Heart right ventricle (tissue), 16 donors: ENCODE measurements at regions not wholly inside any gene's neighbourhood (a gene's known extent, or its start where the extent isn't known, plus 50 kb on each side); places are given as distances from the start of the nearest gene placed in this dataset.

Experiments
- ATAC-seq, 8 donors: fragments of 200-7000 bp; cut with Tn5 transposase; one replicate each; pipeline ENCODE4 v1.9.1; 2020; ENCODE audit warnings: mild to moderate bottlenecking in 8 of 8, moderate library complexity in 8 of 8, moderate number of reproducible peaks in 1 of 8
- DNase-seq, 2 donors: peaks; one replicate each; pipeline ENCODE4 v3.0.0-alpha.2; 2020
- H3K27ac ChIP-seq, 10 donors: fragments of 200-600 bp; sonication (generic) in 2 of 10; one replicate each; pipeline versions ENCODE4 v1.5.0 to v1.8.0; 2020 to 2022; ENCODE audit warnings: mild to moderate bottlenecking in 3 of 10
- H3K27me3 ChIP-seq, 7 donors: fragments of 200-600 bp; one replicate each; pipeline ENCODE4 v1.8.0; 2021 to 2022; ENCODE audit warnings: mild to moderate bottlenecking in 2 of 7
- H3K36me3 ChIP-seq, 9 donors: fragments of 200-600 bp; sonication (generic) in 1 of 9; one replicate each; pipeline versions ENCODE4 v1.5.0 to v1.8.0; 2020 to 2022; ENCODE audit warnings: mild to moderate bottlenecking in 2 of 9
- H3K4me1 ChIP-seq, 9 donors: fragments of 200-600 bp; sonication (generic) in 1 of 9; one replicate each; pipeline versions ENCODE4 v1.5.0 to v1.8.0; 2020 to 2022; ENCODE audit warnings: mild to moderate bottlenecking in 4 of 9
- H3K4me3 ChIP-seq, 10 donors: fragments of 200-600 bp; sonication (generic) in 2 of 10; one replicate each; pipeline versions ENCODE4 v1.5.0 to v1.8.0; 2020 to 2022; ENCODE audit warnings: mild to moderate bottlenecking in 7 of 10, moderate library complexity in 2 of 10
- H3K9me3 ChIP-seq, 11 donors: fragments of 200-600 bp in 10 of 11; sonication (generic) in 2 of 11; one replicate each; pipeline versions ENCODE4 v1.5.0 to v1.8.0; 2013 to 2022; ENCODE audit warnings: mild to moderate bottlenecking in 2 of 11, control low read depth in 1 of 11, moderate library complexity in 1 of 11
- WGBS, 2 donors: extraction: QIAGEN DNeasy Blood & Tissue Kit; methylation state at CpG; one replicate each; pipeline ENCODE4 v1.1.7; 2013; ENCODE audit warnings: inconsistent platforms in 1 of 2; 5-methylcytosine and 5-hydroxymethylcytosine counted together
- intact Hi-C, 10 donors: fragments of 100-400 bp; cut with DNase I; formaldehyde crosslinking; loops; one replicate each; pipeline versions ENCODE4 v1.11.1 to v1.14.2; 2022
- TF ChIP-seq, protein P1 (sequence below), 9 donors: fragments of 200-600 bp; sonication (generic) in 2 of 9; IDR thresholded peaks; one replicate each; pipeline versions ENCODE4 v1.5.0 to v1.8.0; 2021 to 2022; ENCODE audit warnings: antibody characterized with exemption in 9 of 9, mild to moderate bottlenecking in 5 of 9, moderate library complexity in 1 of 9
- donor health status: Arrhythmogenic right ventricular cardiomyopathy.
- donor health status: ischemic (EF 13 %, LVEDD 7.1; RV severe dilation, severe dysfunction).
- donor health status: healthy with polysubstance abuse.
- donor health status: DM: no; HTN: yes; CAD: no.
- donor health status: DM: no; HTN: no; CAD: no.
- donor health status: ischemic (EF 25% LVEDD 6.9; RV normal size, moderate dysfunction).
- donor health status: ischemic (EF 25% LVEDD 5.7; RV mildly dilated, moderate dysfunction).
- donor health status: healthy.
- donor health status: DM: yes; HTN: yes; CAD: no.
- donor health status: Ischemic cardiomyopathy.
- donor health status: ischemic (EF 35%, LVEDD 5.7; RV mildly dilated, moderate dysfunction).
- donor health status: nonischemic (EF 11% LVEDD 7.7; RV severe dilation, severe dysfunction).
- donor health status: DM: yes; HTN: yes; CAD: no.
- donor health status: PGD.
- donor health status: ischemic (EF 29% LVEDD 5.4; RV normal size, mild dysfunction).
- donor health status: nonischemic (EF 23%, LVEDD 6.1; RV moderate dilation, normal function).

GRCh38 chr15:54820811-54821210 lies 375.9 kb downstream of the RSL24D1 start:
- 84 to 85% methylated on average over 5 of the region's 5 CpGs for WGBS, 2 donors
- Histone ChIP-seq H3K36me3 (no peaks in the 10 kb centered on the region), H3K4me3 (no peak overlapping the region), H3K27ac (peak overlapping the region in 2 of 10 donors; percentile 15 to 58), H3K4me1 (no peaks in the 10 kb centered on the region), H3K9me3 (peaks cover 0 to 29% (median 0%) of the 10 kb centered on the region in 11 donors), H3K27me3 (no peaks in the 10 kb centered on the region)
- ATAC-seq (peak in 3 of 8 donors; percentile 49 to 64 (median 52)), DNase-seq (peak in 1 of 2 donors; percentile 5)
- intact Hi-C loops: no loop called here
- TF ChIP-seq, protein P1, sequence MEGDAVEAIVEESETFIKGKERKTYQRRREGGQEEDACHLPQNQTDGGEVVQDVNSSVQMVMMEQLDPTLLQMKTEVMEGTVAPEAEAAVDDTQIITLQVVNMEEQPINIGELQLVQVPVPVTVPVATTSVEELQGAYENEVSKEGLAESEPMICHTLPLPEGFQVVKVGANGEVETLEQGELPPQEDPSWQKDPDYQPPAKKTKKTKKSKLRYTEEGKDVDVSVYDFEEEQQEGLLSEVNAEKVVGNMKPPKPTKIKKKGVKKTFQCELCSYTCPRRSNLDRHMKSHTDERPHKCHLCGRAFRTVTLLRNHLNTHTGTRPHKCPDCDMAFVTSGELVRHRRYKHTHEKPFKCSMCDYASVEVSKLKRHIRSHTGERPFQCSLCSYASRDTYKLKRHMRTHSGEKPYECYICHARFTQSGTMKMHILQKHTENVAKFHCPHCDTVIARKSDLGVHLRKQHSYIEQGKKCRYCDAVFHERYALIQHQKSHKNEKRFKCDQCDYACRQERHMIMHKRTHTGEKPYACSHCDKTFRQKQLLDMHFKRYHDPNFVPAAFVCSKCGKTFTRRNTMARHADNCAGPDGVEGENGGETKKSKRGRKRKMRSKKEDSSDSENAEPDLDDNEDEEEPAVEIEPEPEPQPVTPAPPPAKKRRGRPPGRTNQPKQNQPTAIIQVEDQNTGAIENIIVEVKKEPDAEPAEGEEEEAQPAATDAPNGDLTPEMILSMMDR (IDR thresholded peaks at IDR 0.05): no peak

DNA sequence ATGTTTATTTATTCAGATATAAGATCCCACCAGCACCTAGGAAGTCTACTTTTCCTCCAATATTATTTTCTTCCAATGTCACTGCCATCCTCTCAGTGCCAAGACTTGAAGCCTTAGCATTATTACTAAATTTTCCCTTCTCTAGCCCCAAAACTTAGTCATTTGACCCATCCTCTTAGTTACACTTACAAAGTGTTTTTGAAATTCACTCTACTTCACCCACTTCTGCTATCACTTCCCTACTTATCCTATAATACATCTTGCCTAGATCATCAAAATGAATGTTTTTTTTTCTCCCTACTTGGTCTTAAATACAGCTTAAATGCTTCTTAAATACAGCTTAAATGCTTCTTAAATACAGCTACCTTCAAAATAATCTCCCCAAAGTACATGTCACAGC lies 376.6 kb downstream of the RSL24D1 start:
- TF ChIP-seq, protein P1 (IDR thresholded peaks at IDR 0.05): no peak
- Histone ChIP-seq H3K27me3 (no peaks in the 10 kb centered on the region), H3K36me3 (no peaks in the 10 kb centered on the region), H3K27ac (peak overlapping the region in 1 of 10 donors; percentile 58), H3K4me1 (no peaks in the 10 kb centered on the region), H3K4me3 (no peak overlapping the region), H3K9me3 (peaks cover 0 to 31% (median 0%) of the 10 kb centered on the region in 11 donors)
- intact Hi-C loops: no loop called here
- DNase-seq (no peak), ATAC-seq (peak in 2 of 8 donors; percentile 40 to 58)

DNA sequence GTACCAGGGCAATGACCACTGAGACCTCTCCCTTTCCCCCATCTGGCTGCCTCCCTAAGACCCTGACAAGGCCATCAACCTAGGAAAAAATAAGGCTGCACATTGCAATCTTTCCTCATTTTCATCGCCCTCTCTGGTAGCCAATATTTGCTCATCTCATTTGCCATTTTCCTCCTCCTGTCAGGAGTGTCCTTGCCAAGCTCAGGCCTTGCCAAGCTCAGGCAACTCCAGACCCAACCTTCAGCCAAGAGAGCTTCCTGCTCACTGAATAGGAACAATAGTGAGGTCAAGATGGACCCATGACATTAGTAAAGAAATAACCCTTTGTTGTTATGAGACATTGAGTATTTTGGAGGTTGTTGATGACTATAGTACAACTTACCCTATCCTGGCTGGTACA lies 380.3 kb downstream of the RSL24D1 start:
- H3K9me3 ChIP-seq: peaks cover 0 to 33% (median 0%) of the 10 kb centered on the region in 11 donors
- H3K4me1 ChIP-seq: no peaks in the 10 kb centered on the region
- DNase-seq (no peak), ATAC-seq (no peak)
- intact Hi-C loops: no loop called here
- TF ChIP-seq, protein P1 (IDR thresholded peaks at IDR 0.05): no peak
- H3K27ac ChIP-seq: no peak overlapping the region
- H3K36me3 ChIP-seq: no peaks in the 10 kb centered on the region
- no peak overlapping the region for H3K4me3 ChIP-seq
- 76 to 86% methylated on average over 1 of the region's 1 CpG for WGBS, 2 donors
- H3K27me3 ChIP-seq: no peaks in the 10 kb centered on the region

DNA sequence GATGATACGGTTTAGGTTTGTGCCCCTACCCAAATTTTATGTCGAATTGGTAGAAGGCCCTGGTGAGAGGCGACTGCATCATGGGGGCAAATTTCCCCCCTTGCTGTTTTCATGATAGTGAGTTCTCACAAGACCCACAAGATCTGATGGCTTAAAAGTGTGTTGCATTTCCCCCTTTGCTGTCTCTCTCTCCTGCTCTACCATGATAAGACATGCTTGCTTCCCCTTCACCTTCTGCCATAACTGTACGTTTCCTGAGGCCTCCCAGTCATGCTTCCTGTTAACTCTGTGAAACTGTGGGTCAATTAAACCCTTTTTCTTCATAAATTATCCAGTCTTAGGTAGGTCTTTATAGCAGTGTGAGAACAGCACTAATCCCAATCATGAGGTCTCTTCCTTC lies 381.2 kb downstream of the RSL24D1 start:
- Histone ChIP-seq H3K4me1 (no peaks in the 10 kb centered on the region), H3K27me3 (no peaks in the 10 kb centered on the region), H3K27ac (no peak overlapping the region), H3K9me3 (peaks cover 0 to 33% (median 0%) of the 10 kb centered on the region in 11 donors), H3K4me3 (no peak overlapping the region), H3K36me3 (no peaks in the 10 kb centered on the region)
- WGBS, 2 donors: 74% methylated on average over 4 of the region's 4 CpGs
- DNase-seq (no peak), ATAC-seq (no peak)
- intact Hi-C loops: no loop called here
- TF ChIP-seq, protein P1 (IDR thresholded peaks at IDR 0.05): no peak
